Vagina (tissue), 2 donors: ENCODE measurements at regions not wholly inside any gene's neighbourhood (a gene's known extent, or its start where the extent isn't known, plus 50 kb on each side); places are given as distances from the start of the nearest gene placed in this dataset.

ENCODE experiments used
- CTCF ChIP-seq, 3 experiments: fragments of 450-650 bp in 2 of 3; fragments of 200-600 bp in 1 of 3; sonication (generic) in 1 of 3; IDR thresholded peaks; one replicate each; pipeline ENCODE4 v1.5.1; 2017 to 2019; ENCODE audit warnings: antibody characterized with exemption in 3 of 3, mild to moderate bottlenecking in 2 of 3, moderate library complexity in 2 of 3
- POLR2A ChIP-seq, 2 donors: fragments of 450-650 bp; IDR thresholded peaks; one replicate each; pipeline ENCODE4 v1.6.1; 2017; ENCODE audit warnings: antibody characterized with exemption in 2 of 2, mild to moderate bottlenecking in 2 of 2, moderate library complexity in 2 of 2
- POLR2AphosphoS5 ChIP-seq, 2 donors: sonication (generic); formaldehyde crosslinking; IDR thresholded peaks; one replicate each; pipeline ENCODE4 v1.9.0; 2017; ENCODE audit warnings: antibody characterized with exemption in 2 of 2, mild to moderate bottlenecking in 2 of 2, low read depth in 1 of 2; ENCODE audit not compliant: insufficient read depth in 1 of 2

DNA sequence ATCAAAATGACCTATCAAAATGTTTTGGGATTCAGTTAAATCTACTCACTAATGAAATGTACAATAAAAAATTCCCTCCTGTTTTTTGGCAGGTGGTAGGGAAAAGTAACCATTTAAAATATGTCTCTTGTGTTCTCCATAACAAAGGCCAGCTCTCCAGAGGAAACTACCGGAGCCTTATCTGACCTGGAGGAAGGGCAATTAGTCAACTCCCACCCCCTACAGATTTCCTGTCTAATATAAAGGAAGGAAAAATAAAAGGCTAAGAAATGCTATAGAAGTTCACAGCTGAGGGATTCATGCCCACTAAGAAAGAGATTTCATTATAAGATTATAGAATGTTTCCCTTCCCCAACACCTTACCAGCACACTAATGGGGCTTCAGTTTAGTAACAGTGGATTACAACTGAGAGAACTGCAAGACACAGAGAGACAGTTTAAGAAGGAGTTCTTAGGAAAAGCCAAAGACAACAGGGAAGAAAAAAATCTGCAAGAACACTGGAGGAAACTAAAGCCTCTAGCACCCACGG is 376.5 kb upstream of the KCNMB2 start:
- TF ChIP-seq CTCF (IDR thresholded peaks at IDR 0.05) (no peak), POLR2A (IDR thresholded peaks at IDR 0.05) (no peak), POLR2AphosphoS5 (IDR thresholded peaks at IDR 0.05; ENCODE audit: insufficient read depth in 1 of 2, low read depth in 1 of 2) (no peak)
